IPS DF 4.7 (cell line): ENCODE measurements at regions not wholly inside any gene's neighbourhood (a gene's known extent, or its start where the extent isn't known, plus 50 kb on each side); places are given as distances from the start of the nearest gene placed in this dataset.
"Not testable (repeated sequence)": the region's sequence is repeated elsewhere in the genome, so short reads cannot be mapped to it uniquely, and the experiment has no call there.

Experiments
- DNase-seq: peaks from one replicate; pipeline ENCODE4 v3.0.0-alpha.2; 2013; ENCODE audit warnings: low spot score; ENCODE audit errors: extremely low read depth

GRCh38 chr20:57774951-57775350 lies 65.1 kb upstream of the PMEPA1 start:
- no peak for DNase-seq

GRCh38 chr20:57774111-57774880 lies 64.5 kb upstream of the PMEPA1 start:
- no peak for DNase-seq

- DNase-seq: no peak
These were observed 63.4 kb upstream of the PMEPA1 start for GRCh38 chr20:57773059-57773815.

GRCh38 chr20:57772349-57772964 lies 62.6 kb upstream of the PMEPA1 start:
- DNase-seq: peak; percentile 49

- DNase-seq: no peak
These were observed 61.3 kb upstream of the PMEPA1 start for GRCh38 chr20:57770852-57771720.

GRCh38 chr20:57770401-57770800 lies 60.6 kb upstream of the PMEPA1 start:
- DNase-seq: not testable (repeated sequence)

- DNase-seq: no peak
These were observed 59.9 kb upstream of the PMEPA1 start for GRCh38 chr20:57769756-57770155.

- DNase-seq: no peak
These were observed 58.7 kb upstream of the PMEPA1 start for GRCh38 chr20:57768519-57768918.

GRCh38 chr20:57767441-57767840 lies 57.6 kb upstream of the PMEPA1 start:
- DNase-seq: no peak

- no peak for DNase-seq
These were observed 53.4 kb upstream of the PMEPA1 start for GRCh38 chr20:57763235-57763595.

- no peak for DNase-seq
These were observed 52.9 kb upstream of the PMEPA1 start for GRCh38 chr20:57762531-57763234.

- DNase-seq: no peak
These were observed 51.6 kb upstream of the PMEPA1 start for GRCh38 chr20:57761413-57761734.

GRCh38 chr20:57760698-57761412 lies 51.0 kb upstream of the PMEPA1 start:
- no peak for DNase-seq

GRCh38 chr20:57759724-57760123 lies 49.9 kb upstream of the PMEPA1 start:
- DNase-seq: no peak
